HCT116 (cell line): ENCODE measurements at regions not wholly inside any gene's neighbourhood (a gene's known extent, or its start where the extent isn't known, plus 50 kb on each side); places are given as distances from the start of the nearest gene placed in this dataset.

Experiments used
- ATAC-seq: fragments of 200-7000 bp; cut with Tn5 transposase; 2 replicates; pipeline ENCODE4 v1.9.1; 2020; ENCODE audit warnings: mild to moderate bottlenecking, moderate library complexity
- BruUV-seq: library from RNA; stranded (reverse); fragments of 400-500 nt; replicated peaks from 2 replicates; lab custom pipeline; 2021; lab: Mats Ljungman, UMichigan
- CTCF ChIA-PET: fragments of 300-600 bp; sonication (Branson Sonifier 250); formaldehyde crosslinking; loops from one replicate; lab custom pipeline; 2021; ENCODE audit warnings: antibody characterized with exemption; lab: Charles Lee
- POLR2A ChIA-PET: fragments of 300-600, 350-600 bp; sonication (Branson Sonifier 250); formaldehyde crosslinking; loops from one replicate; lab custom pipeline; 2021; ENCODE audit warnings: antibody characterized with exemption; lab: Charles Lee
- RAD21 ChIA-PET, 2 experiments: fragments of 300-600 bp; sonication (Branson Sonifier 250); formaldehyde crosslinking; loops; one replicate each; lab custom pipeline; 2023; ENCODE audit warnings: low total read pairs in 2 of 2; ENCODE audit not compliant: uncharacterized antibody in 2 of 2, unreplicated experiment in 2 of 2, low non-redundant PET in 1 of 2; lab: Charles Lee
- DNase-seq: peaks from one replicate; pipeline ENCODE4 v3.0.0-alpha.2; 2010; ENCODE audit warnings: low read depth, low spot score
- H2AFZ ChIP-seq: fragments of 200-600 bp; shearing (Covaris generic), sonication (generic); 2 replicates; pipeline ENCODE4 v1.6.1; 2017; ENCODE audit warnings: low read depth, mixed run types, mixed read lengths, antibody characterized with exemption, low read length; ENCODE audit not compliant: poor library complexity, severe bottlenecking
- H3K27ac ChIP-seq: 2 replicates; pipeline ENCODE4 v1.5.1; 2012; ENCODE audit warnings: low read depth, low read length
- H3K27me3 ChIP-seq: fragments of 200-600 bp; sonication (generic); 2 replicates; pipeline ENCODE4 v1.6.1; 2016; ENCODE audit warnings: mixed run types, low read length, mixed read lengths; ENCODE audit not compliant: insufficient read depth
- H3K36me3 ChIP-seq, 2 experiments: fragments of 200-500 bp in 1 of 2; fragments of 200-600 bp in 1 of 2; sonication (Bioruptor generic) in 1 of 2; sonication (generic) in 1 of 2; 2 replicates each; pipeline versions ENCODE4 v1.5.1 to v1.6.1; 2014 to 2016; ENCODE audit warnings: low read length in 2 of 2, inconsistent platforms in 1 of 2, mixed read lengths in 1 of 2, mixed run types in 1 of 2; ENCODE audit not compliant: insufficient read depth in 2 of 2, control insufficient read depth in 1 of 2
- H3K4me1 ChIP-seq, 2 experiments: fragments of 200-600 bp in 1 of 2; sonication (generic) in 1 of 2; 2 replicates each; pipeline versions ENCODE4 v1.5.1 to v1.6.1; 2012 to 2017; ENCODE audit warnings: low read length in 2 of 2, inconsistent platforms in 1 of 2, mild to moderate bottlenecking in 1 of 2, mixed read lengths in 1 of 2, mixed run types in 1 of 2, moderate library complexity in 1 of 2; ENCODE audit not compliant: insufficient read depth in 2 of 2, control insufficient read depth in 1 of 2
- H3K4me2 ChIP-seq: fragments of 200-600 bp; sonication (generic); 2 replicates; pipeline ENCODE4 v1.6.1; 2017; ENCODE audit warnings: mixed run types, low read length, mixed read lengths
- H3K4me3 ChIP-seq, 2 experiments: fragments of 200-600 bp in 1 of 2; sonication (generic) in 1 of 2; replicated peaks in 1 of 2; 2 replicates each; pipeline ENCODE4 v1.5.1; 2011 to 2016; ENCODE audit warnings: low read length in 2 of 2, control low read depth in 1 of 2, low read depth in 1 of 2, mild to moderate bottlenecking in 1 of 2, mixed read lengths in 1 of 2, mixed run types in 1 of 2
- H3K79me2 ChIP-seq: fragments of 200-600 bp; sonication (generic); 2 replicates; pipeline ENCODE4 v1.6.1; 2017; ENCODE audit warnings: mild to moderate bottlenecking, mixed run types, low read length, moderate library complexity, mixed read lengths; ENCODE audit not compliant: insufficient read depth
- H3K9ac ChIP-seq: fragments of 200-600 bp; sonication (generic); 2 replicates; pipeline ENCODE4 v1.6.1; 2016; ENCODE audit warnings: low read length, mixed read lengths
- H3K9me2 ChIP-seq: fragments of 200-600 bp; sonication (generic), shearing (Covaris generic); 2 replicates; pipeline ENCODE4 v1.6.1; 2017; ENCODE audit warnings: mixed run types, mild to moderate bottlenecking, moderate library complexity; ENCODE audit not compliant: insufficient read depth
- H3K9me3 ChIP-seq, 2 experiments: fragments of 200-500 bp in 1 of 2; fragments of 200-600 bp in 1 of 2; sonication (Bioruptor generic) in 1 of 2; sonication (generic) in 1 of 2; 2 replicates each; pipeline ENCODE4 v1.6.1; 2014 to 2017; ENCODE audit warnings: low read length in 2 of 2, mixed read lengths in 2 of 2, inconsistent platforms in 1 of 2, low read depth in 1 of 2, mild to moderate bottlenecking in 1 of 2, mixed run types in 1 of 2, moderate library complexity in 1 of 2; ENCODE audit not compliant: control insufficient read depth in 1 of 2, insufficient read depth in 1 of 2
- H4K20me1 ChIP-seq: fragments of 200-600 bp; sonication (generic), shearing (Covaris generic); 2 replicates; pipeline ENCODE4 v1.6.1; 2017; ENCODE audit warnings: mixed run types, mild to moderate bottlenecking, moderate library complexity; ENCODE audit not compliant: insufficient read depth
- ATF3 ChIP-seq: IDR thresholded peaks from 2 replicates; pipeline ENCODE4 v1.6.1; 2012
- CBX3 ChIP-seq: IDR thresholded peaks from 2 replicates; pipeline ENCODE4 v1.6.1; 2012; ENCODE audit warnings: low read depth
- CEBPB ChIP-seq: IDR thresholded peaks from 2 replicates; pipeline ENCODE4 v1.6.1; 2012; ENCODE audit warnings: low read depth
- CTCF ChIP-seq, 3 experiments: fragments of 200-600 bp in 1 of 3; sonication (generic) in 1 of 3; IDR thresholded peaks in 2 of 3; conservative IDR thresholded peaks in 1 of 3; 2 replicates each; pipeline ENCODE4 v1.5.1; 2012 to 2017; ENCODE audit warnings: low read depth in 2 of 3, low read length in 2 of 3, antibody characterized with exemption in 1 of 3, borderline replicate concordance in 1 of 3, control low read depth in 1 of 3, mild to moderate bottlenecking in 1 of 3, mixed read lengths in 1 of 3, mixed run types in 1 of 3, moderate library complexity in 1 of 3; ENCODE audit not compliant: insufficient read depth in 1 of 3
- EGR1 ChIP-seq: IDR thresholded peaks from 2 replicates; pipeline ENCODE4 v1.6.1; 2012; ENCODE audit warnings: low read depth
- EZH2 ChIP-seq: fragments of 200-600 bp; sonication (generic); IDR thresholded peaks from 2 replicates; pipeline ENCODE4 v1.6.1; 2017; ENCODE audit warnings: antibody characterized with exemption, mixed run types
- EZH2phosphoT487 ChIP-seq: fragments of 200-600 bp; IDR thresholded peaks from 2 replicates; pipeline ENCODE4 v1.6.1; 2018; ENCODE audit warnings: antibody characterized with exemption, borderline replicate concordance
- FOSL1 ChIP-seq: IDR thresholded peaks from 2 replicates; pipeline ENCODE4 v1.6.1; 2012; ENCODE audit warnings: low read depth
- JUND ChIP-seq: IDR thresholded peaks from 2 replicates; pipeline ENCODE4 v1.6.1; 2012
- POLR2A ChIP-seq: IDR thresholded peaks from 2 replicates; pipeline ENCODE4 v1.7.0; 2011; ENCODE audit warnings: borderline replicate concordance; ENCODE audit not compliant: insufficient read depth, insufficient read length; ENCODE audit errors: extremely low read depth
- POLR2AphosphoS5 ChIP-seq: IDR thresholded peaks from 2 replicates; pipeline ENCODE4 v1.6.1; 2011; ENCODE audit warnings: mild to moderate bottlenecking, low read depth, low read length, moderate library complexity
- REST ChIP-seq: IDR thresholded peaks from 2 replicates; pipeline ENCODE4 v1.6.1; 2012; ENCODE audit warnings: low read depth
- SIN3A ChIP-seq: IDR thresholded peaks from 2 replicates; pipeline ENCODE4 v1.6.1; 2012; ENCODE audit warnings: low read depth
- SP1 ChIP-seq: IDR thresholded peaks from 2 replicates; pipeline ENCODE4 v1.6.1; 2012; ENCODE audit warnings: low read depth
- SRF ChIP-seq: IDR thresholded peaks from 2 replicates; pipeline ENCODE4 v1.6.1; 2012; ENCODE audit warnings: low read depth
- TCF7L2 ChIP-seq: IDR thresholded peaks from 2 replicates; pipeline ENCODE4 v1.7.0; 2011; ENCODE audit warnings: borderline replicate concordance, inconsistent platforms; ENCODE audit not compliant: insufficient read depth, insufficient read length; ENCODE audit errors: extremely low read depth
- YY1 ChIP-seq: IDR thresholded peaks from 2 replicates; pipeline ENCODE4 v1.6.1; 2011; ENCODE audit warnings: low read length, low read depth, moderate library complexity, mild to moderate bottlenecking; ENCODE audit not compliant: insufficient replicate concordance; ENCODE audit errors: extremely low read depth
- ZFX ChIP-seq: fragments of 450-650 bp; IDR thresholded peaks from 2 replicates; pipeline ENCODE4 v1.6.1; 2017
- ZNF274 ChIP-seq: fragments of 200-500 bp; sonication (Bioruptor generic); IDR thresholded peaks from 2 replicates; pipeline ENCODE4 v1.6.1; 2014; ENCODE audit warnings: mild to moderate bottlenecking, low read depth, low read length, inconsistent platforms
- intact Hi-C: fragments of 100-400 bp; cut with micrococcal nuclease; formaldehyde crosslinking; loops from 2 replicates; pipeline ENCODE4 v1.10.0; 2022
- TF ChIP-seq, protein P1 (sequence below): IDR thresholded peaks from 2 replicates; pipeline ENCODE4 v1.6.1; 2012

GRCh38 chr2:18336975-18337374 lies 223.5 kb downstream of the RDH14 start:
- Histone ChIP-seq H3K27ac (no peak overlapping the region), H3K9me2 (no peaks in the 10 kb centered on the region), H3K27me3 (peaks cover 33% of the 10 kb centered on the region), H2AFZ (no peak overlapping the region), H4K20me1 (no peaks in the 10 kb centered on the region), H3K4me3 (no peak overlapping the region), H3K36me3 (no peaks in the 10 kb centered on the region), H3K9ac (no peak overlapping the region), H3K79me2 (no peaks in the 10 kb centered on the region), H3K9me3 (no peaks in the 10 kb centered on the region), H3K4me2 (no peak overlapping the region), H3K4me1 (no peaks in the 10 kb centered on the region)
- ChIA-PET POLR2A (no interaction called here), RAD21 (no interaction called here), CTCF (no interaction called here)
- no peak for DNase-seq
- intact Hi-C loops = no loop called here
- TF ChIP-seq POLR2AphosphoS5 (no peak), EZH2phosphoT487 (no peak), SRF (no peak), JUND (no peak), POLR2A (no peak), EGR1 (no peak), FOSL1 (no peak), ATF3 (no peak), EZH2 (no peak), YY1 (no peak), ZFX (no peak), SP1 (no peak), TCF7L2 (no peak), ZNF274 (no peak), CTCF (IDR thresholded peaks at IDR 0.05 in 2 of 3, conservative IDR thresholded peaks at IDR 0.05 in 1 of 3; ENCODE audit: borderline replicate concordance in 1 of 3, insufficient read depth in 1 of 3, low read depth in 2 of 3, low read length in 2 of 3) (no peak), REST (no peak), CEBPB (no peak), SIN3A (no peak), CBX3 (no peak)
- TF ChIP-seq, protein P1, sequence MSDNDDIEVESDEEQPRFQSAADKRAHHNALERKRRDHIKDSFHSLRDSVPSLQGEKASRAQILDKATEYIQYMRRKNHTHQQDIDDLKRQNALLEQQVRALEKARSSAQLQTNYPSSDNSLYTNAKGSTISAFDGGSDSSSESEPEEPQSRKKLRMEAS = no peak
- BruUV-seq = no TSS peak
- ATAC-seq = no peak
